GM12891 (cell line): ENCODE measurements at regions not wholly inside any gene's neighbourhood (a gene's known extent, or its start where the extent isn't known, plus 50 kb on each side); places are given as distances from the start of the nearest gene placed in this dataset.
A peak's percentile ranks its signal among the peaks of the same experiment; 100 is the strongest.

Experiments
- DNase-seq: peaks from one replicate; pipeline ENCODE4 v3.0.0; 2011; ENCODE audit warnings: low spot score; ENCODE audit not compliant: insufficient read length
- FAIRE-seq: peaks from 2 replicates; lab custom pipeline; 2011; peaks lifted over from hg19 to GRCh38; lab: Jason Lieb, UNC
- PAX5 ChIP-seq: IDR thresholded peaks from 2 replicates; pipeline ENCODE4 v1.6.1; 2011; ENCODE audit warnings: low read length, moderate library complexity, mild to moderate bottlenecking; ENCODE audit not compliant: insufficient read depth, severe bottlenecking
- POLR2A ChIP-seq: IDR thresholded peaks from 2 replicates; pipeline ENCODE4 v1.6.1; 2011; ENCODE audit warnings: low read depth, low read length, control low read depth
- POLR2AphosphoS5 ChIP-seq: IDR thresholded peaks from 2 replicates; pipeline ENCODE4 v1.6.1; 2011; ENCODE audit warnings: low read depth, low read length, control low read depth
- POU2F2 ChIP-seq: IDR thresholded peaks from 2 replicates; pipeline ENCODE4 v1.6.1; 2011; ENCODE audit warnings: low read depth, mild to moderate bottlenecking, control low read depth, low read length, moderate library complexity
- SPI1 ChIP-seq: IDR thresholded peaks from 2 replicates; pipeline ENCODE4 v1.6.1; 2011; ENCODE audit warnings: low read depth, low read length, control low read depth
- TAF1 ChIP-seq: IDR thresholded peaks from 2 replicates; pipeline ENCODE4 v1.6.1; 2011; ENCODE audit warnings: low read depth, low read length, control low read depth

DNA sequence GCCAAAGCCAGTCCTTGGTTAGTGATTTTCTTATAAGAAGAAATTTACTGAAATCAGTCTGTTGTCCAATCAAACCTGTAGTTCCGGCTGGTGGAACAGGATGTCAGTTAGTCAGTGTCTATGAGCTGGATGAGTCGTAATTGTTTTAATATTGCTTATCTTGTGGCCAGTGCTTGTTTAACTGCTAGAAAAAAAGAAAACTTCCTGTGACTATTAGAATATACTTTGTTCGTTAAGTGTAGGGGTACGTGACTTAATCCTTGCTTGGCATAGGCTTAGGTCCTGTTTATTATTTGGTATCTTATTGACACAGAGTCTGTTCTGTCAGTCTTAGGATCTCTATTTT lies 1484.8 kb upstream of the MIR17HG start:
- TF ChIP-seq TAF1, result no peak
- TF ChIP-seq POLR2A, result no peak
- no peak for TF ChIP-seq POU2F2
- no peak for TF ChIP-seq PAX5
- TF ChIP-seq POLR2AphosphoS5, result no peak
- no peak for TF ChIP-seq SPI1
- DNase-seq, result no peak
- FAIRE-seq, result no peak

DNA sequence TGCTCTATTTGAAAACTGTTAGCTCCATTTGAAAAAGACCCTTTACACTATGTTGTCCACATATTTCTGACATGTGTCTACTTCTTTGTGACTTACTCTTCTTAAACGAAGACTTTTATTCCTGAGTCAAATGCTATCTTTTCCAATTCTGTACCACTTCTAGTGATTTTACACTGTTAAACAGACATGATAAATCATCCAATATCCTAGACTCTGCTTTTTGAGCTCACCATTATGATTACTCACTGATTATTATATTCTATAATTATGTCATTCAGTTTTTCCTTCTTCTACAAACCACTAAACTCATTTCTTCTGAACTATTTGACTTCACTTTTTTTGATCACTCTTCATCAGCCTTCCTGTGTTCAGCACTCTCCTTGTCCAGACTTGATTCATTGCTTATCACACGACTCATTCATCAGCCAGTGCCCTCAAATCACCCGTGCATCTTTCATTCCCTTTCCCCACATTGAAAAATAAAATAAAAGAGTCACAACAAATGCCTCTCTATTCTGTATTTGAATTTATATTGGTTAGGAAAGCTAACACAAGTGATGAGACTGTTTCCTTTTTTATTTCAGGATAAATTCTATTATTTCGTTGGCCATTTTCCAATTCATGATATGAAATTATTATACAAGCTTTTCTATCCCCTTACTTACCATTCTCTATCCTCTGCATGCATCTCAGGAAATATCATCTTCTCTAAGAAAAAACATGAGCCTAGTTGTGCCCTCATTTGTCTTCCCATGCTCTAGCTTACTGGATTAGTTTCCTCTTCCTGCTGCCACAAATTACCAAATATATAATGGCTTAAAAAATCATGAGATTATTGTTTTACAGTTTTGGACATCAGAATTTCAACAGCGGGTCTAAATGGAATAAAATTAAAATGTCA lies 1482.1 kb upstream of the MIR17HG start:
- FAIRE-seq (no peak), DNase-seq (no peak)
- no peak for TF ChIP-seq POLR2AphosphoS5
- no peak for TF ChIP-seq POLR2A
- no peak for TF ChIP-seq POU2F2
- no peak for TF ChIP-seq SPI1
- TF ChIP-seq TAF1, result no peak
- TF ChIP-seq PAX5, result no peak

DNA sequence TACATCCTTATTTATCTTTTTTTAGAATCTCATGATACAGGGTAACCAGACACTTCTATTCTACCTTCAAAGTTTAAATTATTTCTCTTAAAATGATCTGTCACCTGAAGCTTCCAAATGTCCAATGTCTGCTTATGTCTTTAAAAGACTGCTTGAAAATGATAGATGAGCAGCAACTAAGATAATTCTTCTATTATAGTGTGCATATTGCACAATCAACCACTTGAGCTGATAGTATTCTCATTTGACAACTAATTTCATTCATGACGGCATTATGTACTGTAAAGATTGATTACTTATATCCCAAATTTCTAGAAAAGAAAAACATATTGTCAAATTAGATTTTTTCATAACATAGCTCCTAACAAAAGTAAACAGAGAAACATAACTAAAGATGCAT lies 1478.2 kb upstream of the MIR17HG start:
- TF ChIP-seq POLR2AphosphoS5 (no peak), SPI1 (no peak), POU2F2 (no peak), TAF1 (no peak), POLR2A (no peak), PAX5 (no peak)
- FAIRE-seq (no peak), DNase-seq (no peak)

DNA sequence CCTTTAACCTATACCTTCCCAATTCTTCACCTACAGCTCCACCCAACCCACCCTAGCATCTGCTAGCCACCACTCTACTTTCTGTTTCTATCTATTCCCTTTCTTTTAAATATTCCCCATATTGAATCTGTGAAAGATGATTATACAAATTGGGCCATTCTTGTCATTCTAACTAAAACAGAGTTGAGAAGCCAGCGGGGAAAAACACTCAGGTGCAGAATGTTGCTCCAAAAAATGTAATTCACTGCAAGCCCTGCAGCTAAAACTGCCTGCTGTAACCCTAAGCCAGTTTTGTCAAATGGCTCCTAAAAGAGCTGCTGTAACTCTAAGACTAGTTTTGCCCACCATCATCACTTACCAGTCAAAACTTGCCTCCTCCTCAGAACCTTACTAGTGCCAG lies 1468.6 kb upstream of the MIR17HG start:
- FAIRE-seq, result no peak
- no peak for DNase-seq
- no peak for TF ChIP-seq POLR2AphosphoS5
- no peak for TF ChIP-seq POLR2A

DNA sequence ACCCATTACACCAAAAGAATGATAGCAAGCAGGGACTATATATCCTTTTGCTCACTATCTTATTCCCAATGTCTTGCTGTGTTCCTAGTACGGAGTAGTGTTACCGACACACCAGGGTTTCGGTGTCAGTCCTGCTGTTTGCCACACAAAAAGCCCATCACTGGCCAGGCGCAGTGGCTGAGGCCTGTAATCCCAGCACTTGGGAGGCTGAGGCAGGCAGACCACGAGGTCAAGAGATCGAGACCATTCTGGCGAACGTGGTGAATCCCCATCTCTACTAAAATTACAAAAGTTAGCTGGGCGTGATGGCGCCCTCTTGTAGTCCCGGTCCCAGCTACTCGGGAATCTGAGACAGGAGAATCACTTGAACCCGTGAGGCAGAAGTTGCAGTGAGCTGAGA lies 1467.3 kb upstream of the MIR17HG start:
- FAIRE-seq (no peak), DNase-seq (no peak)

DNA sequence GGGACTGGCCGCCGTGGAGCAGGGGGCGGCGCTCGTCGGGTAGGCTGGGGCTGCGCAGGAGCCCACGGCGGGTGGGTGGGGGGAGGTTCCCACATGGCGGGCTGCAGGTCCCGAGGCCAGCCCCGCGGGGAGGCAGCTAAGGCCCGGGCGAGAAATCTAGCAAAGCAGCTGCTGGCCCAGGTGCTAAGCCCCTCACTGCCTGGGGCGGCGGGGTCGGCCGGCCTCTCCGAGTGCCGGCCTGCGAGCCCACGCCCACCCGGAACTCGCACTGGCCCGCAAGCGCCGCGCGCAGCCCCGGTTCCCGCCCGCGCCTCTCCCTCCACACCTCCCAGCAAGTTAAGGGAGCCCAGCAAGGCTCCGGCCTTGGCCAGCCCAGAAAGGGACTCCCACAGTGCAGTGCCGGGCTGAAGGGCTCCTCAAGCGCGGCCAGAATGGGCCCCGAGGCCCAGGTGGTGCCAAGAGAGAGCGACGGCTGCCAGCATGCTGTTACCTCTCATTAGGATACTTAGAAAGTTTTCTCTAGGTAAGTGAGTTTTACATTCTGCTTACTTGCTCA lies 1463.5 kb upstream of the MIR17HG start:
- TF ChIP-seq TAF1 (no peak), POLR2AphosphoS5 (no peak), POLR2A (no peak), PAX5 (no peak), POU2F2 (no peak), SPI1 (no peak)
- FAIRE-seq (no peak), DNase-seq (no peak)

More for the DNA sequence above, 1467.3 kb upstream of the MIR17HG start:
- TF ChIP-seq SPI1 (no peak), PAX5 (no peak), POLR2AphosphoS5 (no peak), POU2F2 (no peak), TAF1 (no peak), POLR2A (no peak)

DNA sequence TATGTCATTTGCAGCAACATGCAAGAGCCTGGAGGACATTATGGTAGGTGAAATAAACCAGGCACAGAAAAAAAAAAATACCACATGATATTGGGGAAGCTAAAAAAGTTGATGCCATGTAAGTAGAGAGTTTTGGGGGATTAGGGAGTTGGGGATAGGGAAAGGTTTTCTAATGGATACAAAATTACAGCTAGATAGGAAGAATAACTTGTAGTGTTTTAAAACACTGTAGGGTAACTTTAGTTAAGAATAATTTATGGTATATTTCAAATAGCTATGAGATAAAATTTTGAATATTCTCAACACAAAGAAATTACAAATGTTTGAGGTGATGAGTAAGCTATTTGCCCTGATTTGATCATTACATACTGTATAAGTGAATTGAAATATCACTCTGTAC lies 1456.7 kb upstream of the MIR17HG start:
- DNase-seq (no peak), FAIRE-seq (no peak)
- TF ChIP-seq POLR2AphosphoS5, result no peak
- TF ChIP-seq POU2F2, result no peak
- TF ChIP-seq SPI1, result no peak
- TF ChIP-seq POLR2A, result no peak
- no peak for TF ChIP-seq PAX5
- TF ChIP-seq TAF1, result no peak

DNA sequence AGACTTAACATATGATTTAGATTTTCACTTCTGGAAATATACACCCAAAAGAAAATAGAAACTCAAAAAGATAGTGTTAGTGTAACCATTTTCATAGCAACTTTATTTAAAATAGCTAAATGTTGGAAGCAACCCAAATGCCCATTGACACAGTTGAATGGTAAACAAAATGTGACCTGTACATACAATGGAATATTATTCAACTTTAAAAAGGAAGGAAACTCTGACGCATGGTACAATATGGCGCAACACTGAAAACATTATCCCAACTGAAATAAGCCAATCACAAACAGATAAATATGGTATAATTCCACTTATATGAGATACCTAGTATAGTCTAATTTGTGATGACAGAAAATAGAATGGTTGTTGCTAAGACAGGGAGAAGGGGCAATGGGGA lies 1456.1 kb upstream of the MIR17HG start:
- no peak for TF ChIP-seq POLR2AphosphoS5
- no peak for TF ChIP-seq POLR2A
- TF ChIP-seq POU2F2, result no peak
- no peak for TF ChIP-seq PAX5
- no peak for TF ChIP-seq TAF1
- TF ChIP-seq SPI1, result no peak
- no peak for FAIRE-seq
- DNase-seq, result no peak

DNA sequence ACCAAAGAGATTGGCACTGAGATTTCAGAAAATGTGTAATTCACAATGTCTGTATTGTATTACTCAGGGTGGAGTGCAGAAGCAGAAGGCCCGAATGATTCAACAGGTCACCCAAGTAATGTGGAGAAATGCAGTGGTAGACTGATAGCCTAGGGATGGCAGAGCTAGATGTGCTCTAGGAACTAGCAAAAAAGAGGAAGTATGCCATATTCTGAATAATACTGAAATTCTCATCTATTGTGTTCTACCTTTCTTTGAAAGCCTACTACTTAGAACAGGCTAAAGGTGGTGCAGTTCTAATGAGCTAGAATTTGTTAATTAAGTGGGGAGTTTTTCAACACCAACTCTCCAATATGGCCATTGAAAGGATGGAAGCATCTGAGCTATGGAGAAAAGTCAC lies 1449.8 kb upstream of the MIR17HG start:
- FAIRE-seq, result no peak
- DNase-seq, result peak; percentile 5

More for the DNA sequence above, 1449.8 kb upstream of the MIR17HG start:
- TF ChIP-seq SPI1 (peak; percentile 50), POU2F2 (no peak), POLR2A (no peak), POLR2AphosphoS5 (no peak), TAF1 (no peak), PAX5 (no peak)
